DND-41 (cell line): ENCODE measurements at regions not wholly inside any gene's neighbourhood (a gene's known extent, or its start where the extent isn't known, plus 50 kb on each side); places are given as distances from the start of the nearest gene placed in this dataset.

Experiments used
- CTCF ChIP-seq: IDR thresholded peaks from 2 replicates; pipeline ENCODE4 v1.5.1; 2012; ENCODE audit warnings: borderline replicate concordance, low read length, moderate library complexity, mild to moderate bottlenecking; ENCODE audit not compliant: poor library complexity, severe bottlenecking; ENCODE audit errors: extremely low read depth
- EZH2 ChIP-seq: IDR thresholded peaks from 3 replicates; pipeline ENCODE4 v1.6.1; 2012; ENCODE audit warnings: borderline replicate concordance, low read depth, mild to moderate bottlenecking, moderate library complexity, low read length, inconsistent platforms; ENCODE audit not compliant: severe bottlenecking

GRCh38 chr5:1636981-1637638, 113.3 kb upstream of the LPCAT1 start:
- TF ChIP-seq EZH2 (no peak), CTCF (no peak)
